GM19099 (cell line): ENCODE measurements at regions not wholly inside any gene's neighbourhood (a gene's known extent, or its start where the extent isn't known, plus 50 kb on each side); places are given as distances from the start of the nearest gene placed in this dataset.

Experiments
- POLR2A ChIP-seq: IDR thresholded peaks from 3 replicates; pipeline ENCODE4 v1.6.1; 2011; ENCODE audit warnings: low read depth; ENCODE audit not compliant: insufficient read length; ENCODE audit errors: extremely low read depth

DNA sequence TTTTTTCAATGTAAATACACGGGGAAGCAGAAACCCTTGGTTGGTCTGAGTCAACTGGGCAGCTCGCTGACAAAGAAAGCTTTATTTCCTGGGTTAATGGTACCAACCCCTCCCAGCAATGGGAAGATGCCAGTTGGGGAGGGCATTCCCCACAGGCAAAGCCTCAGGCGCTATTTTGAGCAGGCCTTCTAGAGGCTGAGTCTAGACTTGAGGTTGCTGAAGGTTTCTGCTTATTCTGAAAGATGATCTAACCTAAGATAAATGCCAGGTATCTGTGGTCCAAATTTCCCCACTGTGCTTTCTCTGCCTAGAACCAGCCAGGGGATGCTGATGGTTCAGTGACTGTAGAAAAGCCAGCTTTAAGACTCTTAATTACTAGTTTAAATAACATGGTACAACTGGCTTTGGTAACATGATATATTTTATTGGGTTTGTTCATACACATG lies 172.5 kb upstream of the JARID2 start:
- TF ChIP-seq POLR2A: no peak

DNA sequence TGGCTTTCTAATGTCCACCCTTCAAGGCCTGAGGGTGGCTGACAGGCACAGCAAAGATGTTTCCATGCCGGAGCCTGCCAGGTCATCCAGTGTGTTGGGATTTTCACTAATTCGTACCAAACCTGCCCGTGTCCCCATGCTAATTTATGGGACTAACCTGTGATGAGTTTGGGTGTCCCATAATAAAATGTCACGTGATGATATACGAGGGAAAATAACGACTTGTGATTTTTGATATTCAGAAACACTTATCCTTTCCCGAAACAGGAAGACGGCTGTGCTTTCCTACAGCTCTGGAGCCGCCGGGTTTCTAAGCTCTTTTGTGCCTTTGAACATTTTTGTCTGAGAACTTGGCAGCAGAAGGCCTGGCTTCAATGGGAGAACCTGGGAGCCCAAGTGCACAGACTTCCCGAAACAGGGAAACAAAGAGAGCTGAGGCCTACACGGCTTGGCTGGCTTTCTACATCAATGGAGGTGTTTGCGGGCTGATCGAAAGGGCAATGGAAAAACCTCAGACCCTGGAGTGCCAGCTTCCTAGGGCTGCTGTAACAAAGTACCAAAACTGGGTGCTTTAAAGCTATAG lies 171.9 kb upstream of the JARID2 start:
- no peak for TF ChIP-seq POLR2A

DNA sequence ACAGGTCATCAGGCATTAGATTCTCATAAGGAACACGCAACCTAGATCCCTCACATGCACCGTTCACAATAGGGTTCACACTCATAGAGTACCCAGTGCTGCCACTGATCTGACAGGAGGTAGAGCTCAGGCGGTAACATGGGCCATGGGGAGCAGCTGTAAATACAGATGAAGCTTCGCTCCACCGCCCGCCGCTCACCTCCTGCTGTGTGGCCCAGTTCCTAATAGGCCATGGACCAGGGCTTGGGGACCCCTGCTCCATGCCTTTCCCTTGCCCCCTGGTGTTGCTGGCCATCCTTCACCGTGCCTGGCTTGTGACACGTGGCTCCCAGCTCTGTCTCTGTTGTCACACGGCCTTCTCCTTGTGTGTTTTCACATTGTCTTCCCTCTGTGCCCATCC lies 171.1 kb upstream of the JARID2 start:
- no peak for TF ChIP-seq POLR2A

DNA sequence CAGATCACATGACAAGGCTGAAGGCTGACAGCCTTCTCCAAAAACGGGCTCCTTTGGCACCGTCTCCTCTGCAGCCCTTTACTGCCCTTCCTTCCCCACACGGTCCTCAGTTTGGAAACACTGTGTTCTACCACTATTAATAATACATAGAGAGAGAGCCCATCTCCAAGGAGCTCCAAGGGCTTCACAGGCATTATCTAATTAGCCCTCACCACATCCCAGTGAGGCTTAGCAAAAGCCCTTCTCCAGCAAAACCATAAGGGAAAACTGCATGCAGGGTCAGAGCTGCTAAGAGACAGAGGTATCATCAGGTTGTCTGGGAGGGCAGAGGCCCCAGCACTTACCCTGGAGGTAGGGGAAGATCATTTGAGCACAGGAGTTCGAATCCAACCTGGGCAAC lies 169.3 kb upstream of the JARID2 start:
- no peak for TF ChIP-seq POLR2A

DNA sequence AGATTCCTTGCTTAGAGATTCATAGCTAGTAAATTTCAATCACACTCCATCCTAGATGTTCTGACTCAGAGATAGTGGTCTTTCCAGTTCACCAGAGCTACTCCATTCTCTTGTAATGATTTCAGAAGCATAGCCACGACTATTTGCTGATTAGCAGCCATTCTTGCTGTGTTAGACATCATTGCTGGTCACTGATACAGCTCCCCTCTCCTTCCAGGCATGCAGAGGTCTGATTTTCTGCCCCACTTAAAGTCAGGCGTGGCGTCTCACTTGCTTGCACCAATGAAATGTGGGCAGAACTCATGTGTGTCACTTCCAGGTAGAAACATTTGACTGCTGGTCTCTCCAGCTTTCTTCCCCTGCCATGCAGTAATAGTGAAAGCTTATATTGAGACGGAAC lies 168.9 kb upstream of the JARID2 start:
- no peak for TF ChIP-seq POLR2A

DNA sequence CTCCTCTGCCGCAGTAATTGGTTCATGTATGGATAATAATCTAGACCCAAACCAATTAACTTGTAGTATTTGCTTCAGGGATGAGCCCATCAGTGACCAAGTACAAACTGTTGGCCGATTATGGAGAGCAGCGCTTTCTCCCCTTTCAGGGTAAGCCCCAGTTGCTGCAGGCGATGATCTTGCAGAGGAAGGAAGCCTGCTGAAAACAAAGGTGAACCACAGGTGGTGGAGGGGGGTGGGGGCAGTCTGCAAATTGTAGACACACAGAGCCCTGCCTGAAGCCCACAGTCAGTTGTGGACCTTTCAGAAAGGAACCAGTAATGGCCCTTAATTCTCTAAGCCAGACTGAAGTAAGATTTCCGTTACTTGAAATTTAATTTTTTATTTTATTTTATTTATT lies 167.9 kb upstream of the JARID2 start:
- TF ChIP-seq POLR2A: no peak

DNA sequence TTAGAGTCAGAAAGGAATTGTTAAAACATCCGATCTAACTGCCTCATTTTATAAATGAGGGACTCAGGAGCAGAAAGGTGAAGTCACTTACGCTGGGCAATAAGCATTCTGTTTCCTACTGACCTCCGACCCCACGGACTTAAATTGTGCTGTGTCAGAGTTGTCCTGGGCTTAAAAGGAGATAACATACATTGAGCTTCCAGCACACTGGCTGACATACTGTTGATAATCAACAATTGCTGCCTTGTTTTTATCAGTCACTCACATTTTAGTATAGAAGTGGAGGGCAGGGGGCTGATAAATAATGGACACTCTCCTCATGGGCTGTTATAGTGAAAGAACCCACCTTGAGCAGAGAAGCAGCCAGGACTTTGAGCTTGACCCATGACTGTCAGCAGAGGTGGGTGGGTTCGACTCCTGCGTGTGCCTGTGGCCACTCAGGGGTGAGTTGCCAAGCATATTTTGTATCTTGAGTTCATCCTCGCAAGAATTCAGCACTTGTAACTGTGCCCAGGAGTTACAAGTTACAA lies 166.5 kb upstream of the JARID2 start:
- no peak for TF ChIP-seq POLR2A

DNA sequence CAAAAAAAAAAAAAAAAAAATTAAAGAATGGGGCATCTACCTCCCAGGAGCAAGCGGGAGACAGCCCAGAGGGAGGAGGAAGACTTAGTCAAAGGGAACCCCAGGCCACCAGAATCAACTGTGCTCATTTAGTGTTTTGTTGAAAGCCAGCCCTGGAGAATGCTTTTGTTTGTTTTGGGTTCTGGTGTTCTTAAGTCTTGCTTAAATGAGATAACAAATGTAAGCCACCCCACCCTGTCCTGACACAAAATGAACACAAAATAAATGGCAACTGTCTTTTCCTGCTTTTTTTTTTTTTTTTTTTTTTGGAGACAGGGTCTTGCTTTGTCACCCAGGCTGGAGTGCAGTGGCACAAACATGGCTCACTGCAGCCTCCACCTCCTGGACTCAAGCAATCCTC lies 165.0 kb upstream of the JARID2 start:
- no peak for TF ChIP-seq POLR2A

DNA sequence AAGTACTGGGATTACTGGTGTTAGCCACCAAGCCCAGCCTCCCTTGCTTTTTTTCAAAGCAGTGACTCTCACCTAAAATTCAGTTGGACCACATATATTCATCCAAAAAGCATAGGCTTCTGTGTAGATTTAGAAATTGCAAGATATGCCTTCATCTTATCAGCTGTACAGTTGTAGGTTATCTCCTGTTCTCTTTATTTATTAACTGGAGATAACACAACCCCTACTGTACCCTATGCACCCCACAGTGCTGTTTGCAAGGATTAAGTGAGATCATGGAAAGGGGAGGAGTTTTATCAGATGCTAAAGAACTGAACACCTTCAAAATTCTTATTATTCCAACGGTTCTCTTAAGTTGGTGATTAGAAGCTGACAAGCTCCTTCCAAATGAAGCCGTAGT lies 164.4 kb upstream of the JARID2 start:
- TF ChIP-seq POLR2A: no peak

DNA sequence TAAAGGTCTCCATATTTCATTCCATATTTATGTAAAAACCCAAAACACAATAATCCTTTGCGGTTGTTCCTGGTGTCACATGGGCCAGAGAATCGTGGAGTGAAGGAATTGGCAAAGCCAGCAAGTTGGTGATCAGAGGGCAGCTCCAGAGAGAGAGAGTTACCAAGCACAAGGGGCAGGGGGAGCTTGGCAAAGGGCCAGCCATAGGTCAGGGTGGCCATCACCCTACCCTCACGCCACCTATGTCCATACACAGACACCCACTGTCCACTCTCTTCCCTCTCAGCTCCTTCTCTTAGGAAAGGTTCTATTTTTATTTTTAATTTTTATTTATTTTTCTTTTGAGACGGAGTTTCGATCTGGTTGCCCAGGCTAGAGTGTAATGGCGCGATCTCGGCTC lies 163.2 kb upstream of the JARID2 start:
- no peak for TF ChIP-seq POLR2A

DNA sequence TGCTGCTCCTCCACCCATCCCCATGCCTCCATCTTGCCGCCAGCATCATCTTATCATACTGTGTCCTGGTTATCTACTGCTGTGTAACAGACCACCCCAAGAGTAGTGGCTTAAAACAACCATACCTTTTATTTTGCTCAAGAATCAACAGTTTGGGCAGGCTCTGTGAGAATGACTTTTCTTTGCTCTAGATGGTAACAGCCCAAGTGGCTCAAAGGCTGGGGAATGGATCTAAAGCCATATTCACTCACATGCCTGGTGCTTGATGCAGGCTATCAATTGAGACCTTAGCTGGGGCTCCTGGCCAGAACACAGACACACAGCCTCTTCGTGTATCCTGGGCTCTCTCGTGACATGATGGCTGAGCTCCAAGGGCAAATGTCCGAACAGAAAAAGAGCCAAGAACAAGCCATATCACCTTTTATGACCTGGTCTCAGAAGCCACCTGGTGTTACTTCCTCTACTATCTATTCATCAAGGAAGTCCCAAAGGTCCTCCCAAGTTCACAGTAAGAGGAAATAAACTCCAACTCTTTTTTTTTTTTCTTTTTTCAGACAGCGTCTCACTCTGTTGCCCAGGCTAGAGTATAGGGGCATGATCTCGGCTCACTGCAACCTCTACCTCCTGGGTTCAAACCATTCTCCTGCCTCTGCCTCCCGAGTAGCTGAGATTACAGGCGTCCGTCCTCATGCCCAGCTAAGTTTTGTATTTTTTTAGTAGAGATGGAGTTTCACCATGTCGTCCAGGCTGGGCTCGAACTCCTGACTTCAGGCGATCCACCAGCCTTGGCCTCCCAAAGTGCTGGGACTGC lies 159.3 kb upstream of the JARID2 start:
- TF ChIP-seq POLR2A: no peak

DNA sequence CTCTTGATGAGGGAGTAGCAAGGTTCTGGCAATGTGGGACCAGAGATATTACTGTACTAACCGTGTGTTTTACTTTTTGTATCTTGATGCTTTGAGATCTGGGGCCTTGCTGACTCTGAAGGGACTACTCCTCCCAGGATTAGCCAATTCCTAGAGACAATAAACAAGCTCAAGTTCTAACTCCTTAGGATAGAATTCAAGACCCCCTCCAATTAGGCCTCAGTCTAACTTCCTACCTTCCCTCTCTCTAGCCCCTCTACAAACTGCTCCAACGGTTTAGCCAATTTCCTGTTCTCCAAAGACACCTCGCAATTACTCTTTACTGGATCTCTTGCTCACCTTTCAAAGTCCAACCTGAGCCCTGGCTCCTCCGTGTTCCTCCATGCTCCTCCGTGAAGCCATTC lies 158.7 kb upstream of the JARID2 start:
- no peak for TF ChIP-seq POLR2A

DNA sequence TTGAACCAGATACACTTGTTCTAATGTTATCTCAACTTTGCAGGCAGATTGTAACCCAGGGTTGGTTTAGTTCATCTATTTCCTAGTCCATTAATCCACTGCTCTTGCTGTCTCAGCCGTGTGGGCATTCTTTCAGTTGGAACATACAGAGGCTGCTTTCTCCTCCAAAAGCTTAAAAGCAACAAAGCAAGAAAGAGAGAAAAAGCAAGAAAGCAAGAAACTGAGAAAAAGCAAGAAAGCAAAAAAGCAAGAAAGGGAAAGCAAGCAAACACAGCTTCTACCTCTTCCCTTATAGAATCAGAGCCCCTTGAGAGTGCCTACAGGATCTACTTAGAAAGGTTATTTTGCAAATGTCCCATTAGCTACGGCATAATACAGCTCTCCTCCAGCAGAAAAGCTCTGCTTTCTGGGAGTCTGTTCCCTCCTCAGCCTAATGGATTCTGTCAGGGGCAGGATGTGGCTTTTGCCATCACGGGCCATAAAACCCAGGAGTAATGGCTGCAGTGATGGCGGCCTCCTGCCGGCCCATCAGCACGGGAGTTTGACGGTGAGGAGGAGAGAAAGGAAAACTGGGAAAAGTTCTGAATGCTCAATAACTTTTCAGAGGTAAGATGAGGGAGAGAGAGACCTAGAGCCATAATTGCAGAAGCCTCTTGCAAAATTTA lies 156.8 kb upstream of the JARID2 start:
- TF ChIP-seq POLR2A: no peak

DNA sequence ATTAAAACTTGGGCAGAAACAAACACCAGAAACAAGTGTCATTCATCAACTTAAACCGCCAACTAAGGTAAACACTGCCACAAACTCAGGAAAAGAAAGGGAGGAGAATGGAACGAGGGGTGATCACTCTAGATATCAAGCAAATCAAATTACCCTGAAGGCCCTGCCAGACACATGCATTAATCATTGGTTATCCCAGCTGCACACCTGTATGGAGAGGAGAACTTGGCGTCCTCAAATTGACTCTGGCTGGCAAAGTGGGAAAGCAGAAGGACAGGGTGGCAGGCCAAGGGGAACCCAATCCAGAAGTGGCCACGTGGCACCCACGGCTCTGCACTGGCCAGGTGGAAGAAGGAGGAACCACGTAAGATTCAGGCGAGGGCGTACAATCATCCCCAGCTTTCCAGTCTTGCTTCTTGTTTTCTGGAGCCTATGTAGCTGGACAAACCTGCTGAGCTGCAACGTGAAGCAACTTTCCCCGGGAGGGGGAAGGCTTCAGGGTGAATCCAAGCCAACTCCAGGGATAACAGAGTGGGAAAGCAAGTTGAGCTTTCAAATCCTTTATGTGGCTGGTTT lies 156.2 kb upstream of the JARID2 start:
- no peak for TF ChIP-seq POLR2A

DNA sequence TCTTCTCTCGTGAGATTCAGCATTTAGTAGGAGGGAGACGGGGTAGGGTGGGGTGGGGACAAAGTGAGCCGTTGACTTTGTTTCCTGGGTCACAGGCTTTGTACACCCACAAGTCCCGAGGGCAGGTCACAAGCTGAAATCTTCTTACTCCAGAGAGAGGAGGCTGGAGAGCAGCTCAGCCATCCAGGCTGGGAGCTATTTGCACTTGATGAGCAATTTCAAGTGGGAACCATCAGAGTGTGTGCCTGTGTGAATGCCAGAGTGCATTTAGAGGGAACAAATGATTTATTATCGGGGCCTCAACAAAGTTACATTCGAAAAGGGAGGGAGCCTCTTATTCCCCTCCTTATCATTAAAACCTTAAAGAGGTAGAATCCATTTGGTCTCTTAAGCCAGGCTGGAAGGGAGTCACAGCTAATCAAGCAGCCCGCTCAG lies 155.7 kb upstream of the JARID2 start:
- TF ChIP-seq POLR2A: no peak

DNA sequence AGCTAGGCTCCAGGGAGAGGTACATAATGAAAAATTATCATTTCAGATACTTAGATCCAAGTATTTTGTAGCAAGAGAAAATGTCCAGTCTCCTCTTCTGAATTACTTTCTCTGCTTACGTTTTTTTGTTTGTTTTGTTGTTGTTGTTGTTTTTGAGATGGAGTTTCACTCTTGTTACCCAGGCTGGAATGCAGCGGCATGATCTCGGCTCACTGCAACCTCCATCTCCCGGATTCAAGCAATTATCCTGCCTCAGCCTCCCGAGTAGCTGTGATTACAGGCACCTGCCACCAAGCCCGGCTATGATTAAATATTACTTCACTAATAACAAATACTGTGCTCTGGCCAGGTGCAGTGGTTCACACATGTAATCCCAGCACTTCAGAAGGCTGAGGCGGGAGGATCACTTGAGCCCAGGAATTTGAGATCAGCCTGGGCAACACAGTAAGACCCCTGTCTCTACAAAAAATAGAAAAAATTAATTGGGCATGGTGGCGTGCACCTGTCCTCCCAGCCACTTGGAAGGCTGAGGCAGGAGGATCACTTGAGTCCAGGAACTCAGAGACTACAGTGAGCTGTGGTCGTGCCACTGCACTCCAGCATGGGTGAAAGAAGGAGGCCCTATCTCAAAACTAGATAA lies 155.0 kb upstream of the JARID2 start:
- TF ChIP-seq POLR2A: no peak
